IPS DF 4.7 (cell line): ENCODE measurements at regions not wholly inside any gene's neighbourhood (a gene's known extent, or its start where the extent isn't known, plus 50 kb on each side); places are given as distances from the start of the nearest gene placed in this dataset.

Experiments used
- DNase-seq: peaks from one replicate; pipeline ENCODE4 v3.0.0-alpha.2; 2013; ENCODE audit warnings: low spot score; ENCODE audit errors: extremely low read depth

DNA sequence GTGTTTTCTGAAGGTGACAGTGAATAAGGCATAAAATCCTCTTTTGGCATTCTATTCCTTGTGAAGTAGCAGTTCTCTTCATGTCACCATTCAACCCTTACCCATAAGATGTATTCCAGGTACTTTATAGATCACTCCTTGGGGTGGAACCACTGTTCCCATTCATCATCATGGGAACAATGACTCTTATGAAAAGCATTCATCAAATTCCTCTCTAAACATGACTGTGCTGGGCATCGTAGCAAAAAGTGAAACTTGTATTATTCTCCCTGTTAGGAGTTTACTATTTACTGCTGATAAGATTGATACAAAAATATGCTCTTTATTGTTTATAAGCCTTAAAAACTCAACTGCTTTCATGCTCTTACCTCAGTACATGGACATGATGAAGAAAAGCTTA is 793.4 kb downstream of the LIG4 start:
- DNase-seq = no peak

DNA sequence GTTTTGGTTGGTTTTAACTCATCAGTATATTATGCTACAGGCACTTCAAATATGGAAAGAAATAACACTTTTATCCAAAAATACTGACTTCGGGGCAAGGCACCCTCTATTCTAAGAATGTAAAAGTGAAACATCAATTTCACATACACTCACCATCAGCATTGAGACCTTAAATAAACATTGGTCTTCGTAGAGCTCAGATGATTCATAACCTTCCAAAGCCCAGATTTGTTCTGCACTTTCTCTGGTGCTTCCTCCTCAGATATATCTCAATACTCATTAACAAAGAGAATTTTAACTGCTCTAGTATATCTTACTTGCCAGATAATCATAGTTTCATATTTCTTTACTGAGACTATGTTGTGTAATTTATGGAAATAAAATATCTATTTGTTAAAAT is 794.3 kb downstream of the LIG4 start:
- no peak for DNase-seq

DNA sequence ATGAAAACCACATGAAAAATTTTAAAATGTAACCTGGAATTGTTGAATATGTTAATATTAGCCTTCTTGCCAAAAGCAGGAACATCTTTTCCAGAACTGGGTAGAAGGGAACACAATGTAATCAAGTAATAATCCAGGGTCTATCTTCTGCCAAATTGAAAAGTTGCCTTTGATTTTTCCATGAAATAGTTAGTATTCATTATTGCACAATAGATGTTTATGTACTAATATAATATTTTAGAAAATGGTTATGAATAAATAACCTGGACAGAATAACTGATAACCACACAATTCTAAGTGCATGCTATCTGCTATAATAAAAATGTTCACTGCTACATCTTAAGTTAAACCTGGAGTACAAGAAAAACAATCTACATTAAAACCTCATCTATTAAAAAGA is 802.3 kb downstream of the LIG4 start:
- no peak for DNase-seq

DNA sequence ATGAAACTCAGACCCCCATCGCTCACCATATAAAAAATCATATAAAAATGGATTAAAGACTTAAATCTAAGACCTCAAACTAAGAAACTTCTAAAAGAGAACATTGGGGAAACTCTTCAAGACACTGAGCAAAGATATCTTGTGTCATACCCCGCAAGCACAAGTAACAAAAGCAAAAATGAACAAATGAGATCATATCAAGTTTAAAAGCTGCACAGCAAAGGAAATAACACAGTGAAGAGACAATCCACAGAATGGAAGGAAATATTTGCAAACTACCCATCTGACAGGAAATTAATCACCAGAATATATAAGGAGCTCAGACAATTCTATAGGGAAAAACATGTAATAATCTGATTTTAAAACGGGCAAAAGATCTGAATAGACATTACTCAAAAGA is 808.3 kb downstream of the LIG4 start:
- no peak for DNase-seq

DNA sequence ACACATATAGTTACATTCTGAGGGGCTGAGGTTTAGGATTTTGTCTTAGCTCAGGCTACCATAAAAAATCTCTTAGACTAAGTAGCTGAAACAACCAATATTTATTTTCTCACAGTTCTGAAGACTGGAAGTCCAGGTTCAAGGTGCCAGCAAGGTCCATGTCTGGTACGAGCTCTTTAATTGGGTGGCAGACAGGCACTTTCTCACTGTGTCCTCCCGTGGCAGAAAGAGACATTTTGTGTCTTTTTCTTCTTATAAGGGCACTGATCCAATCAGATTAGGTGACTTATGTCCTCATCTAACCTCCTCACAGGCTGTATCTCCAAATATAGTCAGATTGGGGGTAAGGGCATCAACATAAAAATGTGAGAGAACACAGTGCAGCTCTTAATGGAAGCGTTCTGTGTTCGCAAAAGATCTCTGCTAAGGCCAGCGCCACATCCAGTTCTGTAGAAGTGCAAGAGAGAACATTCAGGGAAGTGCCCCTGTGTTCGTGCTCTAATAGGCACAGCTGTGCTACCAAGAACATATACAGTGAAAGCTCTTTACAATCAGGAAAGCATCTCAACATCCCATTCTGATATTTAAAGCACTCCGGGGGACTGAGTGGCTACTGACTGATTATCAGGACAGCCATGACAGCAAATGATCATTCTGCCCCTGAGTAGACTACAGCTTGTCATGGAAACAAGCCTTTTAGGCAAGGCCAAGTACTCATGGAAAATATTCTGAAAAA is 819.2 kb downstream of the LIG4 start:
- DNase-seq = no peak

DNA sequence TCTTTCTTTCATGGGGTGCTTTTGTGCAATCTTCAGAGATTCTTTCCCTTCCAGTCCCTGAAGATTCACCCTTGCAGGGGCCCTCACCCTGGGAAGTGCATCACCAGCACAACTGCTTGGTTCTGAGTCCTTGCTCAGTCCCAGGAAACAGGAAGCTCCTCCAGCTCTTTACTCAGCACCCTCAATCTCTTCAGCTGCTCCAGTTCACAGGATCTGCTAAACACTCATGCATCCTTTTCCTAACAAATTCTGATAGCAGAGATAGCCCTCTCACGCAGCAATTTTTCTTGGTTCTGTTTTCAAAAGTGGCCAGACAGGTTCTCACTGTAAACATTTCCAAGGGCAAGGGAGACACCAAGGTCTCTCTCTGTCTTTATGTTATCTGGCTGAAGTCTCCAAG is 823.1 kb downstream of the LIG4 start:
- no peak for DNase-seq

DNA sequence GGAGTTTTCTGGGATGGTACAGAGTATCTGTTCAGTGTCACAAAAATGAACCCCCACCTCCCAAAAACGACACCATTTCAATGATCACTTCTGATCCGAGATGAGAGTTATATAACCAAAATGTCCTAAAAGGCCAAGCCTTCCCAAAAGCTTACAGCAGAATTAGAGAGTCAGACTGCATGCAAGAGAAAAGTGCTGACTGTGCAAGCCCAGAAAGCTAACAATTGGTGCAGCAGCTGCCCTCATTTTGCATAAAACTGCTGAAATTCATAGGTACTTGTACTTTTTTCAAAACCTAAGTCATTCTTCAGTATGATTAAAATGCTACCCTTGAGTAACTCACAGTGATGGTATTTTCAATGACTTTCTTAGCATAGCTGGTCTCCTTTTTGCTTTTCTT is 819.6 kb upstream of the ARGLU1 start:
- no peak for DNase-seq

DNA sequence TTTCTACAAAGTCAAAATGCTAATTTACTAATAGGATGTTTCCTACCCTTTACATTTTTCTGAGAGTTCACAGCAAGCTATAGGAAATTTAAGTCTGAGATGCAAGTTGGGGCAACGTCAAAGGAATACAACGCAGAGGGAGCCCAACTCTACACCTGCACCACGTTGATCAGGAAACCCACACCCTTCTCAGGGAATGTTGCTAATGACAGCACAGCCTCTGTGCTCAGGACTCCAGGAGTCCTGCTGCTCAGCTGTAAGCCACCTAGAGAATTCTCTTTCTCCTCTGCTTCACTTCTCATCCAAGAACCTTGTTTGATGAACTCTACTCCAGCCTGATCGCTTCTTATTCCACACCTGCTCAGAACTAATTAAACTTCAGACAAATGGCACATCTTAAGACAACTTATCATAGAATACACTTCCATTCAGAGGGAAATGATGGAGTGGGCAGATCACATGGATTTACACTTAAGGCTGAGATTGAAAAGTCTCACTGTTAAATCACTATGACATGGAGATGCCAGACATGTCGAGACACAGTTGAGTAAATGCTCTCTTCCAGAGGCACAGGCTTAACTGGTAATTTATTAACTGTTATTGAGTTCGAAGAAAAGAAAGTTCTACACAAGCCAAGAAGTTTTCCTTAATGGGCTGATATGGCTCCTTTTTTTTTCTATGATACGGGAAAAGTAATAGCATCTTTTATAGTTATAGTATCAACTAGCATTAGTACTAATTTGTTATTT is 811.6 kb upstream of the ARGLU1 start:
- no peak for DNase-seq

DNA sequence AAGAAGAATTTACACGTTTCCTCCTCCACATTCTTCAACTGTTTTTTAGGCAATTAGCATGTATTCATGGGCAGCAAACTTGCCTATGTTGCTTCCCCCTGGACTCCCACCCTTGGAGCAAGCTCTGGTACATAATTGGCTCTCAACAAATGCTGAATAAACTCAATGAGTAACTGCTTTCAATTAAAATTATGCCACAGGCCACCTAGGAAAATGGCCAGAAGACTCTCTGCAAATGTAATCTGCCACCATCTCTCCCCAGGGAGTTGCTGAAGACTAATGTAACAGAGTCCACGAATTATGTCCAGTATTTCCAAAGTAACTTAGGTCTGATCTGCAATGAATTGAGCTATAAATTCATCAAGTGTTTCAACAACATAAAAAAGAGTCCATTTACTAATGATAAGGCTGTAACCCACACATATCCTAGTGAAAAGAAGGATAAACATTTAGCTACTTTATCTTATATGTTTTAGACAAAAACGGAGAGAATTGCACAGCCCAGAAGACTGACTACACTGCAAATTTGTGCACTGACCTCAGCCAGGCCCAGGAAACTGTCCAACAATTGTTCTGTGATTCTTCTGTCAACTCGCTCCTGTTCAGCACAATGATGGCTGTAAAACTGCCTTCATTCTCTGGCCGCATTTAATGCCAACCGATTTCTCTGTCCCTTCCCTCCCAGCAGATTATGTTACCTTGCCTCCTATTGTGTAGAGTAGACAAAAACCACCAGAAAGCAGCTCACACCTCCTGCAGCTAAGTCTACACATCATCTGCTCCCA is 808.6 kb upstream of the ARGLU1 start:
- no peak for DNase-seq

DNA sequence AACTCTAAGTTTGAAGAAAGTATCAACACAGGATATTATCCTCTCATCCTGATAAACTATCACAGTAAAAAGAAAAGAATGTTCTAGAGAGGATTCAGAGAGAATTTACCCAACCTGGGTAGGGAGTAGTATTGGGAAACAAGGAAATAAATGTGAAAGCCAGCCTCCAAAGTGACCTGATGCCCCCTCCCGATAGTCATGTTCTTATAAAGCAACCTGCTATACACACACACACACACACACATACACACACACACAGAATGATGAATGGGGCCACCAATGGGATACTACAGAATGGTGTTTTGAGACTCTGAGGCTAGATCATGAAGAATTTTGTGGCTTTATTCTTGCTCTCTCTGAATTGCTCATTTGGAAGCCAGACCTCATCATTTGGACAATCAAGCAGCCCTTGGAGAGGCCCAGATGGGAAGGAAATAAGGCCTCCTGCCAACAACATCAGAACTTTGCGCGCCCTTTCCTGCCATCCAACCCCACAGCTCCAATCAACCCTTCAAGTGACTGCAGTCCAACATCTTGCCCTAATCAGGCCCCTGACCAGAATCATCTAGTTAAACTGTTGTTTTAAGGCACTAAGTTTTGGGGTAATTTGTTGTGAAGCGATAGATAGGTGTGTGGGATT is 807.9 kb upstream of the ARGLU1 start:
- DNase-seq = no peak

DNA sequence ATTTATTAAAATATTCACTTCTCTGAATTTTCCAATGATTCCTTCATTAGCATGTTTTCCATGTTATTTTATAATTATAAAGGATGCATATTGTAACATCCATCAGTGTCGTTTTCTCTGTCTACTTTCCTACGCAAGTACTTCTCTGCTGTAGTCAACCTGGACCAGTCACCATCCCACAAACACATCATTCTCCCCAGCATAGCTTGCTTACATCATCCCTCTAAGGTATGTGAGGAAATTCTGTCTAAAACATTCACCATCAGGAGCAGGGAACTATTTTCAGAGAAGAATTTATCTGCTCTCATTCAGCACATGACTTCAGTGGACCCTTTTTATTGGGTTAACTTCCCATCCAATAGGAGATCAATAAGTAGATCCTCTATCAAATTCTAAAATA is 806.1 kb upstream of the ARGLU1 start:
- no peak for DNase-seq

DNA sequence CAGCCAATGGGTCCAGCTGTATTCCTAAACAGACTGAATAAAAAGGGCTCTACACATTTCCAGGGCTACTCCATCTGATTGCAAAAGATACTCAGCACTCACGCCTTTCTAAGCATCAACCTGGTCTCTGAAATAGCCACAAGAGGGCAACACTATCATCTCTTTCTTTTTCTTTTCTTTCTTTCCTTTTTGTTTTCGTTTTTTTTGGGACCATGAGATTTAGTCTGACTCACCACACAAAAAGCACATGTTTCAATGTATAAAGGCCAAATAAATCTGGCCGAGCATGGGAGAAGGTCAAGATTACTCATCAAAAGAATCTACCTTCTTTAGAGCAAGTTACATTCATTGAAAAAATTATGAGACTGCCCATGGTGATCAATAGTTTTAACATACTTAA is 805.6 kb upstream of the ARGLU1 start:
- peak; percentile 19 for DNase-seq

DNA sequence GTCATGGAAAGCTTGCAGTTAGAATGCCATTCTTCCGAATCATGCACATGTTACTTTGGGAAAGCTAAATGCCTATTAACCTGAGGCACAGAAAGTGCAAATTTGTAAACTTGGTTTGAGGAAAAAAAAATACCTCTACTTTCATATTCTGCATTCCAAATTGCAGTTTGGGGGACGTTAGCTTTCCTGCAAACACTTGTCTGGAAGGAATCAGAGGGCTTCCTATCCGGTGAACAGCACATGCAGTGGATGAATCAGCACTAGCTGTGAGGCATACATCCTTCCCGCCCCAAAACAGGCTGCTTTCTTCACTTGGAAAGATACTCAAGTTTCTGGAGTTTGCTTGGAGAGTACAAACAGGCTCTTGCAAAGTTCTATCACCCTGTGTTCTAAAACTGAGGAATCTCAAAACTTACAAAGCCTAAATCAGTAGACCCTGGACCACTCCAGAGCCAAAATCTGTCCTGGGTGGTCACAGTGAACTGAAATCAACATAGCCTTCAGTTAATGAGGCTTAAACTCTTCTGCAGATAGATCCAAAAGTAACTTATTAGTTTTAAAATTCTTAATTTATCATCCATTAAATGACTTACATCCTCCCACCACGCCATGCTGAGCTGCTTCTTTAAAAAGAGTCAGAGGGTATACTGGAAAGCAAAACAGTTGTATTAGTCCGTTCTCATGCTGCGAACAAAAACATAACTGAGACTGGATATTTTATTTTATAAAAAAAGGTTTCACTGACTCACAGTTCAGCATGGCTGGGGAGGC is 802.3 kb upstream of the ARGLU1 start:
- no peak for DNase-seq

DNA sequence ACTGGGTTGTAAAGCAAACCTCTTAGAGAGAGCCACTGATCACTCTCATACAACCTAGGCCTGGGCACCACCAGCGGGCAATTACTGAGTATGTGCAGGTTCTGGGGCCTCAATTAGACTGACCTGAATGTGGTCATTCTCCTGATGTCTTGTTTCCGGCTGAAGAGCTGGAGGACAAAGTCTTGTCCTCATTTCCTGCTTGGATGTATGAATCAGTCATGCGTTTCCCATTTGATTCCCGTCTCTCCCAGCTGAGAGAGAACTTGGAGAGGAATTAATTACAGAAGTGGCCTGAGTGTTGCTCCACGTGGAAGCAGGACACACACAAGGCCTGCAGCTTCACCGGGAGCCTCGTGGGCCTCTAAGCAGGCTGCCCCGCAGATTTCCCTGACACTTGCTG is 799.3 kb upstream of the ARGLU1 start:
- no peak for DNase-seq

DNA sequence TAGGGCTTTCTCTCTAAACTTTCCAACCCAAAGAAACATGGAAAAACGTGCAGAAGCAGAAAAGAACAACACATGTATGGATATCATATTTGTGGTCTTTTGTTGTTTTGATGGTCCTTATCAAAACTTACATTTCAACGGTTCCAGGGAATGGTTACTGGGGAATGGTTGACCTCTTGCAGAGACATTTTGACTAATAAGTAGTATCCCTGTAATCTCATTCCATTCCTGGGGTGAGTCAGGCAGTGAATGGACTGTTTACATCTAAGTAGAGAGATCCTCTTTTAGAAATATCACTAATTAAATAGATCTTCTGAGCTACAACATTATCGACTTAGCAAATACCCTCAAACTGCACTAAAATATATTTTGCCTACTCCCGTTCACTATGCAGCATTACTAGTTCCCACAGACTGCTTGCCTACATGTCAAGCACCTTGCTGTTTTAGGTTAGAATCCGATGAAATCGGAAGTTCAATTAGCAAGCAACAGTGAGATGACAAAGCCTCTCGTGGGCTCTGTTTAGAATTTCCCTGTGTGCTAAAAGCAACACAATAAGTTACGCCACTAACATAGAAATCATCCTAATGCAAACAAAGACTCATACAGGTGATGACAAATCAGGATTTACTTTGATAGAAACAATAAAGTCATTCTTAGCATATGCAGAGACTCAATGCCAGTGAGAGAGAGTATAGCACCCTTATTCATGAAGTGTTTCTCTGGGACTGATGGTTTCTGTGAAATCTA is 797.7 kb upstream of the ARGLU1 start:
- no peak for DNase-seq

DNA sequence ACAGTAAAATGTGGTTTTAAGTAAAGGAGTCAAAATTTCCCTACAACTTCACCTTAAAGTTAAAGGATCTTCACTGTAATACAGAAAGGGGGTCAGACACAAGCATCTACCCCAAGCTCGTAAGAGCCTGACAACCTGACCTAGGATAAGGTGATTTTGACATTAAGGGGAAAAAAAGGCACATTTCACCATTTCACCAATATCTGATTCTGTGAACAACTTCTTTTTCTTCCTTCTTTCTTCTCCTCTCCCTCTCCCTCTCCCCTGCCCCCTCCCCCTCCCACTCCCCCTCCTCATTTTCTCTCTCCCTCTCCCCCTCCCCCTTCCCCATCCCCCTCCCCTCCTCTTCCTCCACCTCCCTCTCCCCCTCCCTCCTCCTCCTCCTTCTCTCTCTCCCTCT is 796.7 kb upstream of the ARGLU1 start:
- DNase-seq = no peak

DNA sequence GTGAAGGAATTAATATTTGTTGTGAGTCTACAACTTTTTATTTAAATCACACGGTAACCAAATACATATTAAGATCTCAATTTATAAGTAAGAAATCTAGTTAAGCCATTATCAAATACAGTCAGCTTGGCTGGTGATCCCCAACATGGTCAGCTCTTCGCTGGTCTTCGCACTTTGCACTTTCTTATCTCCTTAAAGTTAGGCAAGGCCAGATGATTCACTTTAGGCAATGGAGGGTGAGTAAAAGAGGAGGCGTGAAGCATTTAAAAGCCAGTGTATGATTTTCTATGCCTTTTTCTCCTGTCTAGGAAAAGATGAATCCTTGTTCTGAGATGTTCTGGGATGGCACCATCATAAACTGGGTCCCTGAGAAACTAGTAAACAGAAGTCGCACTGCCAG is 793.7 kb upstream of the ARGLU1 start:
- DNase-seq = no peak

DNA sequence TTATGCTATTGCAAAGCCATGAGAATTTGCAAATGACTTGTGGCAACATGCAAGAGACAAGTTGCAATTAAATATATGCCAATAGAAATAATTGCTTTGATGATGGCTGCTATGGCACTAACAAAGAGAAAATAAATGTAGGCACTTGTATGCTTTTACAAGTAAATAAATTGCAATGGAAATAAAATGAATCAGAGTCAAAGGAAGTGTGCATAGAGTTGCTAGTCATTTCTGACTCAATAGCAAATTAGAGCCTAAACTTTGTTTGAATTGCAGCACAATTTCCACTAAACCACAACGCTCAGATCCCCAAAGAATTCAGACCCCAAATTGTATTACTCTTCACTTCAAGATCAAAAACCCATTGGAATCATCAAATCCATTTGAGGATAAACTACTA is 792.1 kb upstream of the ARGLU1 start:
- DNase-seq = no peak

DNA sequence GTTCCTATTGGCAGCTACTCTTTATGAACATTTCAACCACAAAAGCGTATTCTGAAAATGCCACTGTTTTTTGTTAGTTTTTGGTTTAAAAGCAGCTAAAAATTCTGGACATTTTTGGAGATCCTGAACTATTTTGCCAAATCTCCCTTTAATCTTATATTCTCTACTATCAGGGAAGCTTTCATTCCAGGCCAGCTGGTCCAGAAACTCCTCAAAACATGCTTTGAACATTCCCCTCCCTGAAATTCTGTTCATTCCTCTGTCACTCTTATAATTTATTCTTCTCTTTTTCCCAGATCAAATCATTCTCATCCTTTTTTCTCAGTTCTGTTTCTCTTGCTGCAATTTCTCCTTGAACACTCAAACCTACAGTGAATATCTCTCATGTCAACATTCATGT is 790.9 kb upstream of the ARGLU1 start:
- DNase-seq = no peak

DNA sequence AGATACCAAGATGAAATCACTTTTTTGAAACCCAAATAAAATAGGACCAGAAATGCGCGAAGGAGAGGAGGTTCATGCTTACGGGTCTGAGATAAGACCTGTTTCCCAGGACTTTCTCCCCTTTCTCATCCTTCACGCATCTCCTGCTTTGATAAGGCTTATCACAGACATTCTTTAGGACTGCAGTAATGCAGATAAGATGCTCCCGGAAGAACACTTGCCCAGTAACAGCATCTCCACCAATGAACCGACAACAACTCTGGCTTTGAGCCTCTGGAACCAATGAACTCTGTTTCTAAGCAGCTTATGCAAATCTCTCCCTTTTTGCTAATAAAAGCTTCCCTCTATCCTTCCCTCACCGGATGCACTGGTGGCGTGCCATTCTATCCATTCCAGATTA is 783.4 kb upstream of the ARGLU1 start:
- no peak for DNase-seq
